Mucosa of rectum (tissue), 2 donors: ENCODE measurements at regions not wholly inside any gene's neighbourhood (a gene's known extent, or its start where the extent isn't known, plus 50 kb on each side); places are given as distances from the start of the nearest gene placed in this dataset.

ENCODE experiments used
- H3K27ac ChIP-seq, 2 donors: one replicate each; pipeline ENCODE4 v1.7.0; 2013; ENCODE audit warnings: inconsistent platforms in 2 of 2, low read depth in 2 of 2, low read length in 2 of 2
- H3K27me3 ChIP-seq, 2 donors: one replicate each; pipeline ENCODE4 v1.7.0; 2013; ENCODE audit warnings: low read length in 2 of 2; ENCODE audit not compliant: control insufficient read depth in 2 of 2, insufficient read depth in 2 of 2
- H3K36me3 ChIP-seq, 2 donors: one replicate each; pipeline ENCODE4 v1.7.0; 2013; ENCODE audit warnings: low read length in 2 of 2; ENCODE audit not compliant: control insufficient read depth in 2 of 2, insufficient read depth in 2 of 2
- H3K4me1 ChIP-seq, 2 donors: one replicate each; pipeline ENCODE4 v1.7.0; 2013; ENCODE audit warnings: low read length in 2 of 2, mild to moderate bottlenecking in 1 of 2; ENCODE audit not compliant: control insufficient read depth in 2 of 2, insufficient read depth in 2 of 2
- H3K4me3 ChIP-seq, 2 donors: one replicate each; pipeline ENCODE4 v1.7.0; 2013; ENCODE audit warnings: low read length in 2 of 2
- H3K9ac ChIP-seq, 2 donors: one replicate each; pipeline ENCODE4 v1.7.0; 2013; ENCODE audit warnings: low read length in 2 of 2, low read depth in 1 of 2, mild to moderate bottlenecking in 1 of 2
- H3K9me3 ChIP-seq, 2 donors: one replicate each; pipeline ENCODE4 v1.7.0; 2013; ENCODE audit warnings: low read length in 2 of 2; ENCODE audit not compliant: control insufficient read depth in 2 of 2
- donor health status: healthy.
- donor health status: Normal muscosa, but diverticular disease.

- H3K4me3 ChIP-seq, result no peak overlapping the region
- no peak overlapping the region for H3K9ac ChIP-seq
- H3K36me3 ChIP-seq, result no peaks in the 10 kb centered on the region
- H3K27ac ChIP-seq, result no peak overlapping the region
- no peaks in the 10 kb centered on the region for H3K27me3 ChIP-seq
- H3K9me3 ChIP-seq, result no peaks in the 10 kb centered on the region
- no peaks in the 10 kb centered on the region for H3K4me1 ChIP-seq
Measured at GRCh38 chr4:79022529-79022928, 83.3 kb upstream of the PAQR3 start.

- Histone ChIP-seq H3K4me3 (no peak overlapping the region), H3K27me3 (no peaks in the 10 kb centered on the region), H3K9me3 (no peaks in the 10 kb centered on the region), H3K4me1 (no peaks in the 10 kb centered on the region), H3K9ac (no peak overlapping the region), H3K36me3 (no peaks in the 10 kb centered on the region), H3K27ac (no peak overlapping the region)
Measured at GRCh38 chr4:79017481-79017880, 78.2 kb upstream of the PAQR3 start.

GRCh38 chr4:79016878-79017277 is 77.6 kb upstream of the PAQR3 start:
- H3K36me3 ChIP-seq, result no peaks in the 10 kb centered on the region
- no peaks in the 10 kb centered on the region for H3K27me3 ChIP-seq
- no peaks in the 10 kb centered on the region for H3K4me1 ChIP-seq
- no peak overlapping the region for H3K4me3 ChIP-seq
- no peaks in the 10 kb centered on the region for H3K9me3 ChIP-seq
- H3K27ac ChIP-seq, result no peak overlapping the region
- no peak overlapping the region for H3K9ac ChIP-seq

DNA sequence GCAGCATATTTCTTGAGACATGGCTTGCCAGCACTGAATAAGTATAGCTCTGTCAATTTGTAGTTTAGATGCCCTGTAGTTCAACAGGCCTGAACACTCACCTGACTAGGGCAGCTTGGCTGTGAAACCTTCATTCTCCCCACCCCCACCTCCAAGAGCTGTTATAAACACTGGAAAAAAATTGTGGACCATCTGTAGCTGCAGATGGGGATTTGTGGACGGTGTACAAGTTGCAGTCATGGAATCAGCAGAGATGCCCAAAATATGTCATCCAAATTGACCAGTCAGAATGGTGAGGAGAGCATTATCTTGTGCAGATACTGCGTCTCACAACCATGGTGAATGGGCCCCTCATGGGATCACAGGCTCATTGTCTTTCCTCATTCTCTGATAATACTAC is 76.2 kb upstream of the PAQR3 start:
- H3K9me3 ChIP-seq, result no peaks in the 10 kb centered on the region
- H3K36me3 ChIP-seq, result no peaks in the 10 kb centered on the region
- H3K27me3 ChIP-seq, result no peaks in the 10 kb centered on the region
- H3K4me3 ChIP-seq, result no peak overlapping the region
- no peak overlapping the region for H3K9ac ChIP-seq
- H3K4me1 ChIP-seq, result no peaks in the 10 kb centered on the region
- no peak overlapping the region for H3K27ac ChIP-seq

- Histone ChIP-seq H3K4me1 (no peaks in the 10 kb centered on the region), H3K27me3 (no peaks in the 10 kb centered on the region), H3K9ac (no peak overlapping the region), H3K4me3 (no peak overlapping the region), H3K9me3 (no peaks in the 10 kb centered on the region), H3K27ac (no peak overlapping the region), H3K36me3 (no peaks in the 10 kb centered on the region)
Measured at GRCh38 chr4:79014230-79014629, 75.0 kb upstream of the PAQR3 start.

- Histone ChIP-seq H3K9ac (no peak overlapping the region), H3K4me3 (no peak overlapping the region), H3K27ac (no peak overlapping the region), H3K9me3 (no peaks in the 10 kb centered on the region), H3K27me3 (no peaks in the 10 kb centered on the region), H3K36me3 (no peaks in the 10 kb centered on the region), H3K4me1 (no peaks in the 10 kb centered on the region)
Measured at GRCh38 chr4:79013756-79014155, 74.5 kb upstream of the PAQR3 start.

GRCh38 chr4:78990938-78991810 is 51.9 kb upstream of the PAQR3 start:
- Histone ChIP-seq H3K27me3 (no peaks in the 10 kb centered on the region), H3K4me1 (no peaks in the 10 kb centered on the region), H3K9me3 (no peaks in the 10 kb centered on the region), H3K36me3 (no peaks in the 10 kb centered on the region), H3K4me3 (no peak overlapping the region), H3K27ac (no peak overlapping the region), H3K9ac (no peak overlapping the region)

DNA sequence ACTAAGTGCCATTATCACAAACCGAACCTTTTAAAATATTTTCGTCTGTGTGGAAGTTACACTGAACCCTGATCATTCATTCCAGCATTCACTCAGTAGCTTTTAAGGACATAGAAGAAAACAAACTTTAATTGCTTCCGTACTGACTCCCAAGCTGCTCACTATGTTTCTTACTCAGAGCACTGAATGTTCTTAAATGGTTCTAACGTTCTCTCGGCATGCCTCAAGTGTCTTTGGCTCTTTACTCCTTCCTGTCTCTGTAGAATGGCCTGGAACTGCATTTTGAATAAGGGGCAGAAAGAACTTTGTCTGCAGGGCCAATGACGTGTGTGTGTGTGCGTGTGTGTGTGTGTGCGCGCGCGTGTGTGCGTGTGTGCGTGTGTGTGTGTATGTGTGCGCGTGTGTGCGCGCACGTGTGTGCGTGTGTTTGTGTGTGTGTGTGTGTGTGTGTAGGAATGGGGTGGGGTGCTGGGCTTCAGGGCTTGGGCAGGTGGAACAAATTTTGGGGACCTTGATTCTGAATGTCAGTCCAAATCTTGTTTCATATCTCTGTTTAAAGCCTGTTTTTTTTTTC is 50.5 kb upstream of the PAQR3 start:
- no peaks in the 10 kb centered on the region for H3K4me1 ChIP-seq
- H3K9ac ChIP-seq, result no peak overlapping the region
- no peaks in the 10 kb centered on the region for H3K9me3 ChIP-seq
- H3K27ac ChIP-seq, result no peak overlapping the region
- H3K4me3 ChIP-seq, result no peak overlapping the region
- H3K27me3 ChIP-seq, result no peaks in the 10 kb centered on the region
- no peaks in the 10 kb centered on the region for H3K36me3 ChIP-seq
